Right lobe of liver (tissue), 4 donors: ENCODE measurements at regions not wholly inside any gene's neighbourhood (a gene's known extent, or its start where the extent isn't known, plus 50 kb on each side); places are given as distances from the start of the nearest gene placed in this dataset.

ENCODE experiments used
- CTCF ChIP-seq, 4 donors: fragments of 200-600 bp in 3 of 4; fragments of 450-650 bp in 1 of 4; IDR thresholded peaks; one replicate each; pipeline versions ENCODE4 v1.5.1 to v1.8.0; 2016 to 2022; ENCODE audit warnings: antibody characterized with exemption in 4 of 4, mild to moderate bottlenecking in 2 of 4
- POLR2A ChIP-seq: fragments of 450-650 bp; IDR thresholded peaks from one replicate; pipeline ENCODE4 v1.6.1; 2017; ENCODE audit warnings: antibody characterized with exemption, mild to moderate bottlenecking
- donor health status: DM: no; HTN: no; CAD: no.
- donor health status: DM: no; HTN: no; CAD: no.
- donor health status: DM: no; HTN: yes; CAD: no.

GRCh38 chr9:18167733-18168132, 306.2 kb upstream of the ADAMTSL1 start:
- TF ChIP-seq CTCF (IDR thresholded peaks at IDR 0.05) (no peak), POLR2A (no peak)
